Cardiac muscle cell (in vitro differentiated cells and primary cell): ENCODE measurements at regions not wholly inside any gene's neighbourhood (a gene's known extent, or its start where the extent isn't known, plus 50 kb on each side); places are given as distances from the start of the nearest gene placed in this dataset.

Experiments used
- DNase-seq, 2 donors: peaks; one replicate each; pipeline versions ENCODE4 v3.0.0 to v3.0.0-alpha.2; 2010 to 2017; ENCODE audit warnings: low read depth in 1 of 2, low spot score in 1 of 2
- H3K27ac ChIP-seq: fragments of 200-600 bp; sonication (generic); 2 replicates; pipeline ENCODE4 v1.5.1; 2016
- H3K27me3 ChIP-seq: fragments of 200-600 bp; sonication (generic); 2 replicates; pipeline ENCODE4 v1.6.0; 2016; ENCODE audit warnings: control low read depth
- H3K36me3 ChIP-seq: fragments of 200-600 bp; sonication (generic); 2 replicates; pipeline ENCODE4 v1.5.1; 2016; ENCODE audit warnings: control low read depth
- H3K4me1 ChIP-seq: fragments of 200-600 bp; sonication (generic); 2 replicates; pipeline ENCODE4 v1.8.1; 2017; ENCODE audit warnings: low read depth, mild to moderate bottlenecking, mixed run types
- H3K4me3 ChIP-seq: fragments of 200-600 bp; sonication (generic); 2 replicates; pipeline ENCODE4 v1.5.1; 2016; ENCODE audit warnings: mild to moderate bottlenecking
- H3K9me3 ChIP-seq: fragments of 200-600 bp; sonication (generic); 2 replicates; pipeline ENCODE4 v1.5.1; 2017; ENCODE audit warnings: low read depth, mild to moderate bottlenecking, control low read depth
- TF ChIP-seq, protein P1 (sequence below): IDR thresholded peaks from 2 replicates; pipeline ENCODE4 v1.5.1; 2012; ENCODE audit warnings: low read depth, mild to moderate bottlenecking, low read length

DNA sequence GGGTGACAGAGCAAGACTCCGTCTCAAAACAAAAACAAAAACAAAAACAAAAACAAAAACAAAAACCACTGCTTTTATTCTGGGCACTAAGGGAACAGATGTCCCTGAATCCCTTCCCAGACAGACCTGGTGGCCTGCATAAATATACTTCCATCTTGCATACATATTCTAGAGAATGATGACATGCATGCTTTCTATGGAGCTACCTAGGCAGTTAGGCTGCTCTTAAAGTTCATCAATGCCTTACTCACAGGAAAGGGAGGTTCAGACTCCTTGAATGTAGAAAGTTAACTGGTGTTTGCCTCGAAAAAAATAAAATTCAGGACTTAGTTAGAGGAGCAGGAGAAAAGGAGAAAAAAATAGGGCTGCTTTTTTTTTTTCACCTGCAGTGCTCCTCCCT lies 72.6 kb downstream of the C3orf38 start:
- TF ChIP-seq, protein P1, sequence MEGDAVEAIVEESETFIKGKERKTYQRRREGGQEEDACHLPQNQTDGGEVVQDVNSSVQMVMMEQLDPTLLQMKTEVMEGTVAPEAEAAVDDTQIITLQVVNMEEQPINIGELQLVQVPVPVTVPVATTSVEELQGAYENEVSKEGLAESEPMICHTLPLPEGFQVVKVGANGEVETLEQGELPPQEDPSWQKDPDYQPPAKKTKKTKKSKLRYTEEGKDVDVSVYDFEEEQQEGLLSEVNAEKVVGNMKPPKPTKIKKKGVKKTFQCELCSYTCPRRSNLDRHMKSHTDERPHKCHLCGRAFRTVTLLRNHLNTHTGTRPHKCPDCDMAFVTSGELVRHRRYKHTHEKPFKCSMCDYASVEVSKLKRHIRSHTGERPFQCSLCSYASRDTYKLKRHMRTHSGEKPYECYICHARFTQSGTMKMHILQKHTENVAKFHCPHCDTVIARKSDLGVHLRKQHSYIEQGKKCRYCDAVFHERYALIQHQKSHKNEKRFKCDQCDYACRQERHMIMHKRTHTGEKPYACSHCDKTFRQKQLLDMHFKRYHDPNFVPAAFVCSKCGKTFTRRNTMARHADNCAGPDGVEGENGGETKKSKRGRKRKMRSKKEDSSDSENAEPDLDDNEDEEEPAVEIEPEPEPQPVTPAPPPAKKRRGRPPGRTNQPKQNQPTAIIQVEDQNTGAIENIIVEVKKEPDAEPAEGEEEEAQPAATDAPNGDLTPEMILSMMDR, result no peak
- no peaks in the 10 kb centered on the region for H3K9me3 ChIP-seq
- no peaks in the 10 kb centered on the region for H3K4me1 ChIP-seq
- H3K4me3 ChIP-seq, result no peak overlapping the region
- H3K27ac ChIP-seq, result no peak overlapping the region
- no peak for DNase-seq
- H3K36me3 ChIP-seq, result no peaks in the 10 kb centered on the region
- H3K27me3 ChIP-seq, result no peaks in the 10 kb centered on the region

DNA sequence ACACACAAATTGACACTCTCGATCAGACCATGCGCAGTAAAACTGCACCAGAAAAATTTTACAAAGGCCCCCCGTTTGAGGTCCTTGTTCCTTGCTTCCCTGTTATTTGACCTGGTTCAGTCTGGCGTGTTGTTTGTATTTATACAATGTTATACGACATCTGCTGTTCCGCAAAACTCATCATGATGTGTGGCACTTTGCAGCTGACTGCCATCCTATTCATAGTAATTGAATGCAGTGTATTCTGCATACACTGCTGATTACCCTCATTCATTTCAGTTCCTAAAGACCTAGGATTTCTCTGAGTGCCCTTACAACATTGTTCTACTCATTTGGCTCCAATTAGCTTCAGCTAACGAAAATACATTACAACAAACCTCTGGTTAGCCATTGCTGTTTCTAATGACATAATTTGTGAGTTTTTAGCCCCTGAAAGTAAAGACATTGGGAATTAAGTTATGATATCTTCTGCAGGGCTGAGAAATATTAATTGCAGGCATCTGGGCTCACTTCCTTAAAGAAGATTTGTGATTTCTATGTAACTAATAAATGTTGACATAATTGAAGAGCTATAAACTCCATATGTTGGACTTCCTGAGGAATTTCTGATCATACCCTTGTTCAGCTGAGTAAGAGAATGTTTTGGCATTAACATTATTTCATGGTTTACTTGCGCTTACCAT lies 75.7 kb downstream of the C3orf38 start:
- Histone ChIP-seq H3K4me1 (no peaks in the 10 kb centered on the region), H3K27ac (no peak overlapping the region), H3K36me3 (no peaks in the 10 kb centered on the region), H3K27me3 (no peaks in the 10 kb centered on the region), H3K4me3 (no peak overlapping the region), H3K9me3 (no peaks in the 10 kb centered on the region)
- no peak for DNase-seq
- TF ChIP-seq, protein P1, result no peak

DNA sequence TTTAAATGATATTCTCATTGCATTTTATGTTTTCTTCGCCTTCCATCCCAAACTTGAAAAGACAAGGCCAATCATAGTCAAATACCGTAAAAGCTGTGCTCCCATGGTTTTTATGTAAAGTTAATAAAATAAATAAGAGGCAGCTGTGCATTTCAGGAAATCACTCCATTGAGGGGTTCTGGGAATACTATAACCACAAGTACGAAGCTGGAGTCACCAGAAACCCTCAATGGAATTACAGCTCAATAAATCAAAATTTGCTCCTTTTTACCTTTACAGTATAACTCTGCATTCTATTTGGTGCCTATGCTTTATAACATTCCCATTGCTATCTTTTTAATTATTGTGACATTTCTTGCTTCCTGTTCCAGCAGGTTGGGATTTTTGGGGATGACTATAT lies 77.2 kb downstream of the C3orf38 start:
- no peak for DNase-seq
- Histone ChIP-seq H3K4me3 (no peak overlapping the region), H3K36me3 (no peaks in the 10 kb centered on the region), H3K27ac (no peak overlapping the region), H3K4me1 (no peaks in the 10 kb centered on the region), H3K9me3 (no peaks in the 10 kb centered on the region), H3K27me3 (no peaks in the 10 kb centered on the region)
- TF ChIP-seq, protein P1, result no peak

- no peak overlapping the region for H3K4me3 ChIP-seq
- H3K36me3 ChIP-seq, result no peaks in the 10 kb centered on the region
- H3K9me3 ChIP-seq, result no peaks in the 10 kb centered on the region
- H3K4me1 ChIP-seq, result no peaks in the 10 kb centered on the region
- TF ChIP-seq, protein P1, result no peak
- H3K27me3 ChIP-seq, result no peaks in the 10 kb centered on the region
- no peak for DNase-seq
- H3K27ac ChIP-seq, result no peak overlapping the region
Measured at GRCh38 chr3:88230638-88231037, 80.9 kb downstream of the C3orf38 start.

- peak in 1 of 2 donors; percentile 35 for DNase-seq
- H3K9me3 ChIP-seq, result no peaks in the 10 kb centered on the region
- H3K27ac ChIP-seq, result no peak overlapping the region
Measured at GRCh38 chr3:88231207-88231606, 81.4 kb downstream of the C3orf38 start.

More at GRCh38 chr3:88231207-88231606, 81.4 kb downstream of the C3orf38 start:
- Histone ChIP-seq H3K4me3 (no peak overlapping the region), H3K4me1 (no peaks in the 10 kb centered on the region), H3K36me3 (no peaks in the 10 kb centered on the region), H3K27me3 (no peaks in the 10 kb centered on the region)
- TF ChIP-seq, protein P1, result no peak
